H1 (cell line): ENCODE measurements at regions not wholly inside any gene's neighbourhood (a gene's known extent, or its start where the extent isn't known, plus 50 kb on each side); places are given as distances from the start of the nearest gene placed in this dataset.

Experiments used
- CTCF ChIA-PET: fragments of 300-600 bp; sonication (Branson Sonifier 250); formaldehyde crosslinking; loops from one replicate; lab custom pipeline; 2021; ENCODE audit not compliant: partially characterized antibody; lab: Charles Lee
- POLR2A ChIA-PET: fragments of 300-600 bp; sonication (Branson Sonifier 250); formaldehyde crosslinking; loops from one replicate; lab custom pipeline; 2021; ENCODE audit warnings: inconsistent platforms; ENCODE audit not compliant: partially characterized antibody; lab: Charles Lee
- DNase-seq, 2 experiments: peaks; one replicate each; pipeline versions ENCODE4 v3.0.0 to v3.0.0-alpha.2; 2010 to 2022; ENCODE audit warnings: low spot score in 2 of 2, low read depth in 1 of 2, mixed read lengths in 1 of 2
- FAIRE-seq: peaks from 2 replicates; lab custom pipeline; 2011; peaks lifted over from hg19 to GRCh38; lab: Jason Lieb, UNC
- H2AFZ ChIP-seq: 2 replicates; pipeline ENCODE4 v1.8.1; 2012; ENCODE audit warnings: low read length, inconsistent platforms
- H2AK5ac ChIP-seq: 2 replicates; pipeline ENCODE4 v1.6.1; 2013; ENCODE audit warnings: low read depth, low read length
- H2BK120ac ChIP-seq: replicated peaks from 2 replicates; pipeline ENCODE3; 2013; ENCODE audit warnings: low read depth, low read length, inconsistent platforms
- H2BK12ac ChIP-seq: 2 replicates; pipeline ENCODE4 v1.6.1; 2013; ENCODE audit warnings: low read depth, low read length
- H2BK15ac ChIP-seq: 2 replicates; pipeline ENCODE4 v1.6.1; 2013; ENCODE audit warnings: low read length
- H2BK20ac ChIP-seq: 2 replicates; pipeline ENCODE4 v1.6.1; 2013; ENCODE audit warnings: low read length
- H2BK5ac ChIP-seq: 2 replicates; pipeline ENCODE4 v1.6.1; 2013; ENCODE audit warnings: low read depth, low read length
- H3K14ac ChIP-seq: 2 replicates; pipeline ENCODE4 v1.6.1; 2013; ENCODE audit warnings: inconsistent platforms; ENCODE audit not compliant: insufficient read length
- H3K18ac ChIP-seq: 2 replicates; pipeline ENCODE4 v1.6.1; 2013; ENCODE audit warnings: low read length; ENCODE audit errors: extremely low read depth
- H3K23ac ChIP-seq: 2 replicates; pipeline ENCODE4 v1.6.1; 2013; ENCODE audit warnings: inconsistent platforms; ENCODE audit not compliant: insufficient read length
- H3K23me2 ChIP-seq: 2 replicates; pipeline ENCODE4 v1.6.1; 2013; ENCODE audit warnings: low read depth, low read length
- H3K27ac ChIP-seq: 2 replicates; pipeline ENCODE4 v1.6.1; 2011; ENCODE audit warnings: low read depth, low read length, inconsistent platforms
- H3K27me3 ChIP-seq, 4 experiments: replicated peaks in 1 of 4; 1 replicate in 1 of 4; 2 replicates in 3 of 4; pipeline versions ENCODE4 v1.6.1 to v1.8.1; 2011 to 2013; ENCODE audit warnings: low read length in 3 of 4, mild to moderate bottlenecking in 3 of 4, inconsistent platforms in 2 of 4, mixed read lengths in 2 of 4, moderate library complexity in 1 of 4; ENCODE audit not compliant: control insufficient read depth in 3 of 4, insufficient read depth in 3 of 4; ENCODE audit errors: extremely low read depth in 1 of 4
- H3K36me3 ChIP-seq, 4 experiments: 2 replicates each; pipeline versions ENCODE4 v1.6.1 to v1.8.1; 2011 to 2013; ENCODE audit warnings: mild to moderate bottlenecking in 4 of 4, low read length in 3 of 4, moderate library complexity in 2 of 4, control low read depth in 1 of 4, inconsistent platforms in 1 of 4; ENCODE audit not compliant: insufficient read depth in 4 of 4, control insufficient read depth in 2 of 4
- H3K4ac ChIP-seq: replicated peaks from 2 replicates; pipeline ENCODE3; 2013; ENCODE audit warnings: low read length, low read depth, mixed read lengths, inconsistent platforms; ENCODE audit not compliant: insufficient read length
- H3K4me1 ChIP-seq, 4 experiments: replicated peaks in 1 of 4; 1 replicate in 1 of 4; 2 replicates in 3 of 4; pipeline versions ENCODE4 v1.6.1 to v1.8.1; 2011 to 2013; ENCODE audit warnings: low read length in 3 of 4, inconsistent platforms in 2 of 4, mixed read lengths in 1 of 4; ENCODE audit not compliant: insufficient read depth in 4 of 4, control insufficient read depth in 3 of 4
- H3K4me2 ChIP-seq, 2 experiments: 2 replicates each; pipeline versions ENCODE4 v1.6.1 to v1.8.1; 2011 to 2013; ENCODE audit warnings: low read depth in 2 of 2, low read length in 2 of 2, control low read depth in 1 of 2, inconsistent platforms in 1 of 2, mild to moderate bottlenecking in 1 of 2; ENCODE audit not compliant: insufficient read depth in 1 of 2
- H3K4me3 ChIP-seq, 4 experiments: fragments of 200-600, 300-600 bp in 1 of 4; sonication (generic), shearing (Covaris generic), sonication (Bioruptor Twin) in 1 of 4; 2 replicates each; pipeline versions ENCODE4 v1.5.1 to v1.8.1; 2011 to 2016; ENCODE audit warnings: low read length in 4 of 4, low read depth in 3 of 4, control low read depth in 2 of 4, inconsistent platforms in 2 of 4, mild to moderate bottlenecking in 2 of 4, mixed read lengths in 1 of 4, moderate library complexity in 1 of 4; ENCODE audit not compliant: insufficient read depth in 2 of 4; ENCODE audit errors: extremely low read depth in 1 of 4
- H3K56ac ChIP-seq: replicated peaks from 2 replicates; pipeline ENCODE3; 2013; ENCODE audit warnings: low read depth, mild to moderate bottlenecking, mixed read lengths, low read length, inconsistent platforms; ENCODE audit not compliant: insufficient read length
- H3K79me1 ChIP-seq: 2 replicates; pipeline ENCODE4 v1.6.1; 2013; ENCODE audit warnings: low read depth, low read length, control low read depth
- H3K79me2 ChIP-seq, 2 experiments: 2 replicates each; pipeline versions ENCODE4 v1.6.1 to v1.8.1; 2012 to 2013; ENCODE audit warnings: low read length in 2 of 2, mild to moderate bottlenecking in 2 of 2, inconsistent platforms in 1 of 2; ENCODE audit not compliant: insufficient read depth in 2 of 2, control insufficient read depth in 1 of 2
- H3K9ac ChIP-seq, 4 experiments: replicated peaks in 1 of 4; 1 replicate in 1 of 4; 2 replicates in 3 of 4; pipeline versions ENCODE4 v1.6.1 to v1.8.1; 2011 to 2013; ENCODE audit warnings: low read depth in 3 of 4, low read length in 3 of 4, control low read depth in 2 of 4, mild to moderate bottlenecking in 2 of 4, moderate library complexity in 2 of 4, inconsistent platforms in 1 of 4; ENCODE audit errors: extremely low read depth in 1 of 4
- H3K9me3 ChIP-seq, 2 experiments: 2 replicates each; pipeline versions ENCODE4 v1.6.1 to v1.8.1; 2012 to 2013; ENCODE audit warnings: mild to moderate bottlenecking in 2 of 2, moderate library complexity in 2 of 2, control low read depth in 1 of 2, inconsistent platforms in 1 of 2, low read depth in 1 of 2, low read length in 1 of 2, mixed read lengths in 1 of 2; ENCODE audit not compliant: insufficient read depth in 2 of 2
- H4K20me1 ChIP-seq, 2 experiments: replicated peaks in 1 of 2; 2 replicates each; pipeline versions ENCODE3 to v1.8.1; 2011 to 2013; ENCODE audit warnings: inconsistent platforms in 2 of 2, low read length in 2 of 2, mild to moderate bottlenecking in 1 of 2; ENCODE audit not compliant: insufficient read depth in 2 of 2, control insufficient read depth in 1 of 2
- H4K5ac ChIP-seq: 2 replicates; pipeline ENCODE4 v1.6.1; 2013; ENCODE audit warnings: low read length, low read depth, mixed read lengths, inconsistent platforms; ENCODE audit not compliant: insufficient read length
- H4K8ac ChIP-seq: 2 replicates; pipeline ENCODE4 v1.8.0; 2013; ENCODE audit warnings: mild to moderate bottlenecking, moderate library complexity, low read length, inconsistent platforms; ENCODE audit not compliant: insufficient read depth; ENCODE audit errors: extremely low read depth
- H4K91ac ChIP-seq: replicated peaks from 2 replicates; pipeline ENCODE3; 2013; ENCODE audit warnings: low read length, mixed read lengths, inconsistent platforms; ENCODE audit not compliant: insufficient read length
- BACH1 ChIP-seq: IDR thresholded peaks from 2 replicates; pipeline ENCODE4 v1.6.1; 2012; ENCODE audit warnings: low read length, improper control_type of control experiment
- CBX8 ChIP-seq: fragments of 300-800, 300-1000 bp; sonication (generic); IDR thresholded peaks from 2 replicates; pipeline ENCODE4 v1.7.1; 2016; ENCODE audit warnings: low read depth, low read length, borderline replicate concordance
- EGR1 ChIP-seq: IDR thresholded peaks from 2 replicates; pipeline ENCODE4 v1.6.1; 2011; ENCODE audit warnings: low read depth, low read length, borderline replicate concordance
- KDM1A ChIP-seq: fragments of 200-600, 300-600 bp; sonication (generic); IDR thresholded peaks from 2 replicates; pipeline ENCODE4 v1.7.1; 2016; ENCODE audit warnings: mild to moderate bottlenecking, low read length, borderline replicate concordance
- KDM4A ChIP-seq: IDR thresholded peaks from one replicate; pipeline ENCODE4 v1.7.1; 2012; ENCODE audit warnings: low read depth, mild to moderate bottlenecking, moderate library complexity, low read length, inconsistent platforms; ENCODE audit not compliant: severe bottlenecking
- NANOG ChIP-seq: IDR thresholded peaks from 2 replicates; pipeline ENCODE4 v1.6.1; 2011; ENCODE audit warnings: low read length, low read depth, mild to moderate bottlenecking, inconsistent platforms; ENCODE audit not compliant: insufficient read depth, poor library complexity, severe bottlenecking
- NRF1 ChIP-seq: IDR thresholded peaks from 2 replicates; pipeline ENCODE4 v1.6.1; 2011; ENCODE audit warnings: mild to moderate bottlenecking, low read depth, low read length, improper control_type of control experiment
- PHF8 ChIP-seq: fragments of 200-600 bp; sonication (generic); conservative IDR thresholded peaks from 2 replicates; pipeline ENCODE4 v1.7.1; 2012; ENCODE audit warnings: low read depth, mild to moderate bottlenecking, inconsistent platforms, low read length, moderate library complexity
- RNF2 ChIP-seq: fragments of 200-900, 300-1000 bp; sonication (generic); IDR thresholded peaks from 2 replicates; pipeline ENCODE4 v1.7.1; 2016; ENCODE audit warnings: borderline replicate concordance, low read depth, mild to moderate bottlenecking, antibody characterized with exemption, low read length; ENCODE audit not compliant: poor library complexity, severe bottlenecking; ENCODE audit errors: missing control alignments
- SIRT6 ChIP-seq: IDR thresholded peaks from one replicate; pipeline ENCODE4 v1.7.1; 2012; ENCODE audit warnings: low read length, inconsistent platforms
- SP2 ChIP-seq: IDR thresholded peaks from 2 replicates; pipeline ENCODE4 v1.6.1; 2012; ENCODE audit warnings: mild to moderate bottlenecking, low read length, inconsistent platforms
- SP4 ChIP-seq: IDR thresholded peaks from 2 replicates; pipeline ENCODE4 v1.6.1; 2012; ENCODE audit warnings: low read length, inconsistent platforms
- TBP ChIP-seq: IDR thresholded peaks from 2 replicates; pipeline ENCODE4 v1.6.1; 2011; ENCODE audit warnings: low read depth, low read length, improper control_type of control experiment
- WGBS, 2 experiments: shearing (Covaris generic) in 1 of 2; methylation state at CpG; one replicate each; pipeline versions ENCODE4 v1.1.6 to v1.1.7; 2013 to 2015; ENCODE audit warnings: low lambda C conversion rate in 2 of 2, mixed read lengths in 2 of 2, inconsistent platforms in 1 of 2, low coverage in 1 of 2, missing lambda C conversion rate in 1 of 2; ENCODE audit not compliant: insufficient replicate concordance in 2 of 2, insufficient coverage in 1 of 2, insufficient read length in 1 of 2; ENCODE audit errors: extremely low coverage in 1 of 2, missing lambda C conversion rate in 1 of 2; 5-methylcytosine and 5-hydroxymethylcytosine counted together

DNA sequence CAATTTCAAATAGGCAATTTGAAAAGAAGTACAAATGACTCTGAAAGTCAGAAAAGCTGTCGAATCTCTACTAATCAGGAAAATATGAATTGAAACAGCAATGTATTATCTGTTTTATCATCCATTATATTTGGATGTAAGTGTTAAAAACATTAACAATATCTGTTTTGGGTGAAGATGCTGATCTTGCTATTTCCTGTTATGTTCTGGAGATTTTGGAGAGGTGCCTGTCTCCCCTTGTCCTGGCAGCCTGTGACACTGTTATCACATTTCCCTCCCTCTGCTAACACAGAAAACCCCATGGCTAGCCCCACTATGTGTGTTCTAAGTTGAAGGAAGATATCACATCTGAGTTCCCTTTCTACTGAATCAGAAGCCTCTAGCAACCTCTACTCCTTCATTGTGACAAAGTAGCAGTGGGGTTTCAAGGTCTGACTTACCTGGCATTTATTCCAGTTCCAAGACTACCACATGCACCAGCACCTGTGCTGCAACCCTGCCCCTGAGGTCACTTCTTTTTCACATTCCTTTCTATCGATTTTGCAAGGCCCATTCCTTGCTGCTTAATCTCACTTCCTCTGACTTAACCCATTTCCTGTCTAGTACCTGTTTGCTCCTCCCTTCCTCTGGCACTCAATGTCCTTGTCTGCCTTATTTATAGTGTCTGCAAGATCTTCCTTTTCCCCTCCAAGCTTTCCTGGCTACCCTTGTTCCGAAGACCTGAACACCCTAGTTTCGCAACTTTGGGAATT is 95.5 kb upstream of the COL8A1 start:
- TF ChIP-seq TBP: no peak
- no peak for TF ChIP-seq NRF1
- no peak for TF ChIP-seq RNF2
- TF ChIP-seq KDM1A: no peak
- no peak for TF ChIP-seq PHF8
- TF ChIP-seq EGR1: no peak
- TF ChIP-seq SP2: no peak
- no peak for TF ChIP-seq BACH1
- TF ChIP-seq NANOG: no peak
- no peak for TF ChIP-seq SIRT6
- TF ChIP-seq SP4: no peak
- TF ChIP-seq CBX8: no peak
- no peak for TF ChIP-seq KDM4A
- TF ChIP-seq, all 59 proteins: peak for 0

More for the DNA sequence above, 95.5 kb upstream of the COL8A1 start:
- H3K9me3 ChIP-seq: 0 out of 4 replicates have a peak, but pooled peaks cover 0 to 1% of the 10 kb centered on the region in 2 experiments
- H3K27me3 ChIP-seq: no peaks in the 10 kb centered on the region
- ChIA-PET POLR2A (no interaction called here), CTCF (interaction anchor here (1.8 kb wide), 1 partner anchor 8 kb away, joined by 5 read pairs; no protein-coding TSS in a partner anchor)
- no peak overlapping the region for H2AK5ac ChIP-seq
- H3K23ac ChIP-seq: no peak overlapping the region
- no peaks in the 10 kb centered on the region for H3K23me2 ChIP-seq
- no peak overlapping the region for H3K27ac ChIP-seq
- H3K4me1 ChIP-seq: no peaks in the 10 kb centered on the region
- no peak overlapping the region for H2BK5ac ChIP-seq
- H3K56ac ChIP-seq: no peak overlapping the region
- no peak overlapping the region for H2BK120ac ChIP-seq
- no peaks in the 10 kb centered on the region for H3K79me2 ChIP-seq
- H2BK15ac ChIP-seq: no peak overlapping the region
- DNase-seq: no peak
- H3K4ac ChIP-seq: no peak overlapping the region
- 92% methylated on average over 4 of the region's 4 CpGs; no CpG with 5 or more reads in 1 of the 2 experiments for WGBS, 2 experiments
- no peaks in the 10 kb centered on the region for H3K79me1 ChIP-seq
- H2BK12ac ChIP-seq: no peak overlapping the region
- H3K9ac ChIP-seq: no peak overlapping the region
- H3K14ac ChIP-seq: no peak overlapping the region
- H3K18ac ChIP-seq: no peak overlapping the region
- no peak overlapping the region for H3K4me3 ChIP-seq
- no peaks in the 10 kb centered on the region for H3K36me3 ChIP-seq
- H4K5ac ChIP-seq: no peak overlapping the region
- no peak for FAIRE-seq
- no peak overlapping the region for H3K4me2 ChIP-seq
- H4K91ac ChIP-seq: no peak overlapping the region
- peak overlapping the region; percentile 43; the same call in 1 of the 2 replicates for H2AFZ ChIP-seq
- no peak overlapping the region for H2BK20ac ChIP-seq
- no peak overlapping the region for H4K8ac ChIP-seq
- no peaks in the 10 kb centered on the region for H4K20me1 ChIP-seq
